ENCODE measurements at regions not wholly inside any gene's neighbourhood (a gene's known extent, or its start where the extent isn't known, plus 50 kb on each side); places are given as distances from the start of the nearest gene placed in this dataset.

DNA sequence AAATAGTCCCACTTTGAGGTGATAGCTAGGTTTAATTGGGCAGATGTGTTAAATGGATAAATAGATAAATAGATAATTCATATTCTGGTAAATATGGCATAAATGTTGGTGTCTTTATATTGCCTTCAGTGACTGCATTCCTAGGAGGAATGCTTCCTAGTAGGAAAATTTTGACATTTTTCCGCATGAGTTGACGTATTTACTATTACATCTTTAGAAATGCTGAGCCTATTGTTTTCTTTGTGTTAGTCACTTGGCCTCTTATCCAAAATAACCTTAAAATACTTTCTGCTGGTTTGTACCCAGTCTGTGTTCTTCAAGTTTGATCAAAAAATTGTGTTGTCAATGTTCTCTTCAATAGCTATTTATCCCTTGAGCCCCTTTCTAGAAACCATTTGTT lies 495.6 kb upstream of the ZEB2 start:
- TF ChIP-seq ZNF331 (CRISPR knock-in tag; IDR thresholded peaks at IDR 0.05; ENCODE audit: low read depth) (no peak), EZH2 (IDR thresholded peaks at IDR 0.05; ENCODE audit: low read depth, unreplicated experiment) (no peak)

All from GM23338 (cell line).